ENCODE measurements at regions not wholly inside any gene's neighbourhood (a gene's known extent, or its start where the extent isn't known, plus 50 kb on each side); places are given as distances from the start of the nearest gene placed in this dataset.

- intact Hi-C loops (cut with micrococcal nuclease): no loop called here
- peaks cover 8% of the 10 kb centered on the region for H3K9me3 ChIP-seq (replicated peaks)
- no peak overlapping the region for H3K4me3 ChIP-seq
- H3K36me3 ChIP-seq: no peaks in the 10 kb centered on the region
- peak overlapping the region; percentile 51 for H3K27ac ChIP-seq (replicated peaks)
- H3K27me3 ChIP-seq (ENCODE audit: low read depth): no peaks in the 10 kb centered on the region
- H3K4me1 ChIP-seq: peaks cover 18% of the 10 kb centered on the region
- no peak for DNase-seq
- TF ChIP-seq CTCF (IDR thresholded peaks at IDR 0.05; ENCODE audit: borderline replicate concordance): no peak
These were observed 279.4 kb downstream of the RPS24 start for GRCh38 chr10:78313048-78313381.

- no peak overlapping the region for H3K27ac ChIP-seq (replicated peaks)
- no peak for TF ChIP-seq CTCF (IDR thresholded peaks at IDR 0.05; ENCODE audit: borderline replicate concordance)
- no peaks in the 10 kb centered on the region for H3K27me3 ChIP-seq (ENCODE audit: low read depth)
- DNase-seq: no peak
- peaks cover 18% of the 10 kb centered on the region for H3K4me1 ChIP-seq
- H3K9me3 ChIP-seq (replicated peaks): peaks cover 8% of the 10 kb centered on the region
- no peaks in the 10 kb centered on the region for H3K36me3 ChIP-seq
- intact Hi-C loops (cut with micrococcal nuclease): no loop called here
- H3K4me3 ChIP-seq: no peak overlapping the region
These were observed 280.0 kb downstream of the RPS24 start for GRCh38 chr10:78313636-78314035.

GRCh38 chr10:78314651-78315050, 281.0 kb downstream of the RPS24 start:
- no peaks in the 10 kb centered on the region for H3K36me3 ChIP-seq
- intact Hi-C loops (cut with micrococcal nuclease): no loop called here
- no peak for TF ChIP-seq CTCF (IDR thresholded peaks at IDR 0.05; ENCODE audit: borderline replicate concordance)
- H3K27ac ChIP-seq (replicated peaks): no peak overlapping the region
- H3K4me1 ChIP-seq: peaks cover 18% of the 10 kb centered on the region
- no peaks in the 10 kb centered on the region for H3K27me3 ChIP-seq (ENCODE audit: low read depth)
- no peak overlapping the region for H3K4me3 ChIP-seq
- peaks cover 8% of the 10 kb centered on the region for H3K9me3 ChIP-seq (replicated peaks)
- DNase-seq: no peak

- Histone ChIP-seq H3K4me3 (no peak overlapping the region), H3K9me3 (replicated peaks) (peaks cover 8% of the 10 kb centered on the region), H3K4me1 (peaks cover 18% of the 10 kb centered on the region), H3K36me3 (no peaks in the 10 kb centered on the region), H3K27ac (replicated peaks) (peak overlapping the region; percentile 50), H3K27me3 (ENCODE audit: low read depth) (no peaks in the 10 kb centered on the region)
- no peak for TF ChIP-seq CTCF (IDR thresholded peaks at IDR 0.05; ENCODE audit: borderline replicate concordance)
- intact Hi-C loops (cut with micrococcal nuclease): no loop called here
- no peak for DNase-seq
These were observed 282.8 kb downstream of the RPS24 start for GRCh38 chr10:78316451-78316931.

GRCh38 chr10:78318305-78318704, 284.6 kb downstream of the RPS24 start:
- no peak overlapping the region for H3K27ac ChIP-seq (replicated peaks)
- DNase-seq: no peak
- peaks cover 9% of the 10 kb centered on the region for H3K9me3 ChIP-seq (replicated peaks)
- H3K4me1 ChIP-seq: peaks cover 18% of the 10 kb centered on the region
- no peak for TF ChIP-seq CTCF (IDR thresholded peaks at IDR 0.05; ENCODE audit: borderline replicate concordance)
- intact Hi-C loops (cut with micrococcal nuclease): no loop called here
- no peaks in the 10 kb centered on the region for H3K27me3 ChIP-seq (ENCODE audit: low read depth)
- no peak overlapping the region for H3K4me3 ChIP-seq
- no peaks in the 10 kb centered on the region for H3K36me3 ChIP-seq

- no peak for TF ChIP-seq CTCF (IDR thresholded peaks at IDR 0.05; ENCODE audit: borderline replicate concordance)
- H3K27me3 ChIP-seq (ENCODE audit: low read depth): no peaks in the 10 kb centered on the region
- no peaks in the 10 kb centered on the region for H3K36me3 ChIP-seq
- peaks cover 13% of the 10 kb centered on the region for H3K9me3 ChIP-seq (replicated peaks)
- H3K27ac ChIP-seq (replicated peaks): no peak overlapping the region
- intact Hi-C loops (cut with micrococcal nuclease): no loop called here
- H3K4me1 ChIP-seq: peaks cover 18% of the 10 kb centered on the region
- H3K4me3 ChIP-seq: no peak overlapping the region
- DNase-seq: no peak
These were observed 285.7 kb downstream of the RPS24 start for GRCh38 chr10:78319371-78319770.
